ENCODE measurements at regions not wholly inside any gene's neighbourhood (a gene's known extent, or its start where the extent isn't known, plus 50 kb on each side); places are given as distances from the start of the nearest gene placed in this dataset.

DNA sequence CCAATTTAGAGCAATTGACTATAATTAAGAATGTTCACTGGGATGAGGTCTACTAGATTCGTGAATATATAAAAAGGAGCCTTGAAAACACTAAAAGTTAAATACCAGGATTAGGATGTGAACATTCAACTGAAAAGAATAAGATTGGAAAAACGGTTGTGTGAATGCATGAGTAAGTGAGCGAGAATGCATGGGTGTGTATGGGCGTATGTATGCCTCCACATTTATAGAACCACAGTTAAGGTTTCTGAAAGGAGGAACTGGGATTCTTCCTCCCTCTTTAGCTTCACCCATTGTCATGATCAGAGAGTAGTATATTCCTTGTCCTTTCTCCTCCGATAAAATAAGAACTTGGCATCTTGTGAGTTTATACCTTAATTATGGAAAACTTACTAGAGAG is 151.1 kb upstream of the UBE2E3 start:
- H2BK20ac ChIP-seq (ENCODE audit: low read depth, low read length): no peak overlapping the region
- ChIA-PET POLR2A (ENCODE audit: unreplicated experiment) (no interaction called here), CTCF (no interaction called here)
- intact Hi-C loops (cut with micrococcal nuclease) (no loop called here), in situ Hi-C loops (cut with MboI; ENCODE audit: low sequenced_read_pairs) (no loop called here), dilution Hi-C loops (cut with HindIII; ENCODE audit: low sequenced_read_pairs, unreplicated experiment) (no loop called here)
- TF ChIP-seq CHD1 (IDR thresholded peaks at IDR 0.05; ENCODE audit: low read depth, low read length) (no peak), MAFK (IDR thresholded peaks at IDR 0.05; ENCODE audit: low read depth, low read length) (no peak), SMC3 (IDR thresholded peaks at IDR 0.05; ENCODE audit: low read depth, low read length) (no peak), RCOR1 (IDR thresholded peaks at IDR 0.05; ENCODE audit: insufficient replicate concordance, low read length) (no peak), CEBPB (IDR thresholded peaks at IDR 0.05; ENCODE audit: low read depth, low read length) (no peak), RFX5 (IDR thresholded peaks at IDR 0.05; ENCODE audit: low read depth, low read length) (no peak), RAD21 (IDR thresholded peaks at IDR 0.05; ENCODE audit: low read length) (no peak), POLR2A (IDR thresholded peaks at IDR 0.05; ENCODE audit: low read depth, low read length) (no peak), NFE2L2 (IDR thresholded peaks at IDR 0.05; ENCODE audit: low read depth, low read length) (no peak), ELK1 (IDR thresholded peaks at IDR 0.05; ENCODE audit: borderline replicate concordance, low read depth, low read length) (no peak), FOS (IDR thresholded peaks at IDR 0.05; ENCODE audit: low read depth, low read length) (no peak), BHLHE40 (IDR thresholded peaks at IDR 0.05; ENCODE audit: low read depth, low read length) (no peak), CTCF (conservative IDR thresholded peaks at IDR 0.05; ENCODE audit: low read depth, low read length) (no peak), MXI1 (IDR thresholded peaks at IDR 0.05; ENCODE audit: borderline replicate concordance, low read depth, low read length) (no peak), MAZ (IDR thresholded peaks at IDR 0.05; ENCODE audit: borderline replicate concordance, low read depth, low read length) (no peak)
- TF ChIP-seq, protein P1, sequence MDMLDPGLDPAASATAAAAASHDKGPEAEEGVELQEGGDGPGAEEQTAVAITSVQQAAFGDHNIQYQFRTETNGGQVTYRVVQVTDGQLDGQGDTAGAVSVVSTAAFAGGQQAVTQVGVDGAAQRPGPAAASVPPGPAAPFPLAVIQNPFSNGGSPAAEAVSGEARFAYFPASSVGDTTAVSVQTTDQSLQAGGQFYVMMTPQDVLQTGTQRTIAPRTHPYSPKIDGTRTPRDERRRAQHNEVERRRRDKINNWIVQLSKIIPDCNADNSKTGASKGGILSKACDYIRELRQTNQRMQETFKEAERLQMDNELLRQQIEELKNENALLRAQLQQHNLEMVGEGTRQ (IDR thresholded peaks at IDR 0.05; ENCODE audit: low read depth, low read length): no peak
- H3K4me3 ChIP-seq (ENCODE audit: insufficient read depth, low read depth, low read length): no peak overlapping the region
- no peaks in the 10 kb centered on the region for H3K9me1 ChIP-seq (ENCODE audit: insufficient read depth, low read length)
- H3K4ac ChIP-seq (ENCODE audit: low read depth, low read length): no peak overlapping the region
- WGBS, 2 experiments (ENCODE audit: extremely low coverage in 2 of 2, insufficient read length in 1 of 2): no CpG with 5 or more reads among the region's 5 CpGs
- H3K36me3 ChIP-seq (ENCODE audit: control insufficient read depth, insufficient read depth, low read length): no peaks in the 10 kb centered on the region
- H4K8ac ChIP-seq (ENCODE audit: low read depth in 2 of 2, low read length in 2 of 2): no peak overlapping the region
- H4K20me1 ChIP-seq (ENCODE audit: insufficient read depth, low read length): no peaks in the 10 kb centered on the region
- no peak overlapping the region for H2AK9ac ChIP-seq (replicated peaks; ENCODE audit: low read depth, low read length, poor library complexity)
- H3K56ac ChIP-seq (ENCODE audit: extremely low read depth, insufficient read depth, low read length): no peak overlapping the region
- H2AFZ ChIP-seq (replicated peaks; ENCODE audit: low read length, poor library complexity): no peak overlapping the region
- ATAC-seq (ENCODE audit: low read depth): no peak
- no peak overlapping the region for H3K14ac ChIP-seq (replicated peaks; ENCODE audit: low read depth, low read length)
- no peaks in the 10 kb centered on the region for H3K79me1 ChIP-seq (ENCODE audit: low read depth in 1 of 2, low read length in 2 of 2)
- H4K91ac ChIP-seq (ENCODE audit: insufficient read depth, low read depth, low read length): no peak overlapping the region
- no peak overlapping the region for H3K4me2 ChIP-seq (ENCODE audit: low read depth, low read length)
- no TSS peak for BruUV-seq (replicated peaks)
- no peak overlapping the region for H2BK15ac ChIP-seq (ENCODE audit: low read depth, low read length)
- no peak overlapping the region for H4K5ac ChIP-seq (ENCODE audit: low read depth, low read length)
- H3K9ac ChIP-seq (ENCODE audit: low read depth, low read length): no peak overlapping the region
- H3K27ac ChIP-seq (ENCODE audit: insufficient read depth, low read length): no peak overlapping the region
- H2BK5ac ChIP-seq (ENCODE audit: low read depth, low read length, poor library complexity, severe bottlenecking): no peak overlapping the region
- H2AK5ac ChIP-seq (ENCODE audit: low read depth, low read length): no peak overlapping the region
- no peaks in the 10 kb centered on the region for H3K9me3 ChIP-seq (ENCODE audit: control insufficient read depth, insufficient read depth, low read length)
- H3K27me3 ChIP-seq (ENCODE audit: control insufficient read depth, insufficient read depth, low read length): no peaks in the 10 kb centered on the region
- no peak overlapping the region for H3K18ac ChIP-seq (ENCODE audit: low read depth, low read length)
- H3K4me1 ChIP-seq (ENCODE audit: control insufficient read depth, insufficient read depth, low read length): no peaks in the 10 kb centered on the region
- no peak for DNase-seq
- no peak overlapping the region for H2BK120ac ChIP-seq (ENCODE audit: low read depth, low read length)
- no peak overlapping the region for H3K23ac ChIP-seq (ENCODE audit: low read depth, low read length)
